H1 (cell line): ENCODE measurements at regions not wholly inside any gene's neighbourhood (a gene's known extent, or its start where the extent isn't known, plus 50 kb on each side); places are given as distances from the start of the nearest gene placed in this dataset.

Experiments
- CTCF ChIA-PET: fragments of 300-600 bp; sonication (Branson Sonifier 250); formaldehyde crosslinking; loops from one replicate; lab custom pipeline; 2021; ENCODE audit not compliant: partially characterized antibody; lab: Charles Lee
- POLR2A ChIA-PET: fragments of 300-600 bp; sonication (Branson Sonifier 250); formaldehyde crosslinking; loops from one replicate; lab custom pipeline; 2021; ENCODE audit warnings: inconsistent platforms; ENCODE audit not compliant: partially characterized antibody; lab: Charles Lee
- DNase-seq, 2 experiments: peaks; one replicate each; pipeline versions ENCODE4 v3.0.0 to v3.0.0-alpha.2; 2010 to 2022; ENCODE audit warnings: low spot score in 2 of 2, low read depth in 1 of 2, mixed read lengths in 1 of 2
- FAIRE-seq: peaks from 2 replicates; lab custom pipeline; 2011; peaks lifted over from hg19 to GRCh38; lab: Jason Lieb, UNC
- H2AFZ ChIP-seq: 2 replicates; pipeline ENCODE4 v1.8.1; 2012; ENCODE audit warnings: low read length, inconsistent platforms
- H2AK5ac ChIP-seq: 2 replicates; pipeline ENCODE4 v1.6.1; 2013; ENCODE audit warnings: low read depth, low read length
- H2BK120ac ChIP-seq: replicated peaks from 2 replicates; pipeline ENCODE3; 2013; ENCODE audit warnings: low read depth, low read length, inconsistent platforms
- H2BK12ac ChIP-seq: 2 replicates; pipeline ENCODE4 v1.6.1; 2013; ENCODE audit warnings: low read depth, low read length
- H2BK15ac ChIP-seq: 2 replicates; pipeline ENCODE4 v1.6.1; 2013; ENCODE audit warnings: low read length
- H2BK20ac ChIP-seq: 2 replicates; pipeline ENCODE4 v1.6.1; 2013; ENCODE audit warnings: low read length
- H2BK5ac ChIP-seq: 2 replicates; pipeline ENCODE4 v1.6.1; 2013; ENCODE audit warnings: low read depth, low read length
- H3K14ac ChIP-seq: 2 replicates; pipeline ENCODE4 v1.6.1; 2013; ENCODE audit warnings: inconsistent platforms; ENCODE audit not compliant: insufficient read length
- H3K18ac ChIP-seq: 2 replicates; pipeline ENCODE4 v1.6.1; 2013; ENCODE audit warnings: low read length; ENCODE audit errors: extremely low read depth
- H3K23ac ChIP-seq: 2 replicates; pipeline ENCODE4 v1.6.1; 2013; ENCODE audit warnings: inconsistent platforms; ENCODE audit not compliant: insufficient read length
- H3K23me2 ChIP-seq: 2 replicates; pipeline ENCODE4 v1.6.1; 2013; ENCODE audit warnings: low read depth, low read length
- H3K27ac ChIP-seq: 2 replicates; pipeline ENCODE4 v1.6.1; 2011; ENCODE audit warnings: low read depth, low read length, inconsistent platforms
- H3K27me3 ChIP-seq, 4 experiments: replicated peaks in 1 of 4; 1 replicate in 1 of 4; 2 replicates in 3 of 4; pipeline versions ENCODE4 v1.6.1 to v1.8.1; 2011 to 2013; ENCODE audit warnings: low read length in 3 of 4, mild to moderate bottlenecking in 3 of 4, inconsistent platforms in 2 of 4, mixed read lengths in 2 of 4, moderate library complexity in 1 of 4; ENCODE audit not compliant: control insufficient read depth in 3 of 4, insufficient read depth in 3 of 4; ENCODE audit errors: extremely low read depth in 1 of 4
- H3K36me3 ChIP-seq, 4 experiments: 2 replicates each; pipeline versions ENCODE4 v1.6.1 to v1.8.1; 2011 to 2013; ENCODE audit warnings: mild to moderate bottlenecking in 4 of 4, low read length in 3 of 4, moderate library complexity in 2 of 4, control low read depth in 1 of 4, inconsistent platforms in 1 of 4; ENCODE audit not compliant: insufficient read depth in 4 of 4, control insufficient read depth in 2 of 4
- H3K4ac ChIP-seq: replicated peaks from 2 replicates; pipeline ENCODE3; 2013; ENCODE audit warnings: low read length, low read depth, mixed read lengths, inconsistent platforms; ENCODE audit not compliant: insufficient read length
- H3K4me1 ChIP-seq, 4 experiments: replicated peaks in 1 of 4; 1 replicate in 1 of 4; 2 replicates in 3 of 4; pipeline versions ENCODE4 v1.6.1 to v1.8.1; 2011 to 2013; ENCODE audit warnings: low read length in 3 of 4, inconsistent platforms in 2 of 4, mixed read lengths in 1 of 4; ENCODE audit not compliant: insufficient read depth in 4 of 4, control insufficient read depth in 3 of 4
- H3K4me2 ChIP-seq, 2 experiments: 2 replicates each; pipeline versions ENCODE4 v1.6.1 to v1.8.1; 2011 to 2013; ENCODE audit warnings: low read depth in 2 of 2, low read length in 2 of 2, control low read depth in 1 of 2, inconsistent platforms in 1 of 2, mild to moderate bottlenecking in 1 of 2; ENCODE audit not compliant: insufficient read depth in 1 of 2
- H3K4me3 ChIP-seq, 4 experiments: fragments of 200-600, 300-600 bp in 1 of 4; sonication (generic), shearing (Covaris generic), sonication (Bioruptor Twin) in 1 of 4; 2 replicates each; pipeline versions ENCODE4 v1.5.1 to v1.8.1; 2011 to 2016; ENCODE audit warnings: low read length in 4 of 4, low read depth in 3 of 4, control low read depth in 2 of 4, inconsistent platforms in 2 of 4, mild to moderate bottlenecking in 2 of 4, mixed read lengths in 1 of 4, moderate library complexity in 1 of 4; ENCODE audit not compliant: insufficient read depth in 2 of 4; ENCODE audit errors: extremely low read depth in 1 of 4
- H3K56ac ChIP-seq: replicated peaks from 2 replicates; pipeline ENCODE3; 2013; ENCODE audit warnings: low read depth, mild to moderate bottlenecking, mixed read lengths, low read length, inconsistent platforms; ENCODE audit not compliant: insufficient read length
- H3K79me1 ChIP-seq: 2 replicates; pipeline ENCODE4 v1.6.1; 2013; ENCODE audit warnings: low read depth, low read length, control low read depth
- H3K79me2 ChIP-seq, 2 experiments: 2 replicates each; pipeline versions ENCODE4 v1.6.1 to v1.8.1; 2012 to 2013; ENCODE audit warnings: low read length in 2 of 2, mild to moderate bottlenecking in 2 of 2, inconsistent platforms in 1 of 2; ENCODE audit not compliant: insufficient read depth in 2 of 2, control insufficient read depth in 1 of 2
- H3K9ac ChIP-seq, 4 experiments: replicated peaks in 1 of 4; 1 replicate in 1 of 4; 2 replicates in 3 of 4; pipeline versions ENCODE4 v1.6.1 to v1.8.1; 2011 to 2013; ENCODE audit warnings: low read depth in 3 of 4, low read length in 3 of 4, control low read depth in 2 of 4, mild to moderate bottlenecking in 2 of 4, moderate library complexity in 2 of 4, inconsistent platforms in 1 of 4; ENCODE audit errors: extremely low read depth in 1 of 4
- H3K9me3 ChIP-seq, 2 experiments: 2 replicates each; pipeline versions ENCODE4 v1.6.1 to v1.8.1; 2012 to 2013; ENCODE audit warnings: mild to moderate bottlenecking in 2 of 2, moderate library complexity in 2 of 2, control low read depth in 1 of 2, inconsistent platforms in 1 of 2, low read depth in 1 of 2, low read length in 1 of 2, mixed read lengths in 1 of 2; ENCODE audit not compliant: insufficient read depth in 2 of 2
- H4K20me1 ChIP-seq, 2 experiments: replicated peaks in 1 of 2; 2 replicates each; pipeline versions ENCODE3 to v1.8.1; 2011 to 2013; ENCODE audit warnings: inconsistent platforms in 2 of 2, low read length in 2 of 2, mild to moderate bottlenecking in 1 of 2; ENCODE audit not compliant: insufficient read depth in 2 of 2, control insufficient read depth in 1 of 2
- H4K5ac ChIP-seq: 2 replicates; pipeline ENCODE4 v1.6.1; 2013; ENCODE audit warnings: low read length, low read depth, mixed read lengths, inconsistent platforms; ENCODE audit not compliant: insufficient read length
- H4K8ac ChIP-seq: 2 replicates; pipeline ENCODE4 v1.8.0; 2013; ENCODE audit warnings: mild to moderate bottlenecking, moderate library complexity, low read length, inconsistent platforms; ENCODE audit not compliant: insufficient read depth; ENCODE audit errors: extremely low read depth
- H4K91ac ChIP-seq: replicated peaks from 2 replicates; pipeline ENCODE3; 2013; ENCODE audit warnings: low read length, mixed read lengths, inconsistent platforms; ENCODE audit not compliant: insufficient read length
- GTF2F1 ChIP-seq: IDR thresholded peaks from 2 replicates; pipeline ENCODE4 v1.6.1; 2012; ENCODE audit warnings: low read depth, low read length, improper control_type of control experiment, borderline replicate concordance
- POLR2A ChIP-seq, 2 experiments: IDR thresholded peaks; 1 replicate in 1 of 2; 2 replicates in 1 of 2; pipeline ENCODE4 v1.6.1; 2011; ENCODE audit warnings: low read depth in 2 of 2, low read length in 2 of 2, mild to moderate bottlenecking in 2 of 2; ENCODE audit errors: control extremely low read depth in 1 of 2
- RBBP5 ChIP-seq: IDR thresholded peaks from 2 replicates; pipeline ENCODE4 v1.7.1; 2012; ENCODE audit warnings: low read depth, mild to moderate bottlenecking, inconsistent platforms, low read length, moderate library complexity, borderline replicate concordance
- RFX5 ChIP-seq: IDR thresholded peaks from 2 replicates; pipeline ENCODE4 v1.6.1; 2011; ENCODE audit warnings: low read depth, low read length, improper control_type of control experiment, borderline replicate concordance
- RNF2 ChIP-seq: fragments of 200-900, 300-1000 bp; sonication (generic); IDR thresholded peaks from 2 replicates; pipeline ENCODE4 v1.7.1; 2016; ENCODE audit warnings: borderline replicate concordance, low read depth, mild to moderate bottlenecking, antibody characterized with exemption, low read length; ENCODE audit not compliant: poor library complexity, severe bottlenecking; ENCODE audit errors: missing control alignments
- RXRA ChIP-seq: IDR thresholded peaks from 2 replicates; pipeline ENCODE4 v1.6.1; 2011; ENCODE audit warnings: low read depth, mild to moderate bottlenecking, low read length, moderate library complexity; ENCODE audit not compliant: insufficient read depth
- SIRT6 ChIP-seq: IDR thresholded peaks from one replicate; pipeline ENCODE4 v1.7.1; 2012; ENCODE audit warnings: low read length, inconsistent platforms
- TAF7 ChIP-seq: optimal IDR thresholded peaks from 2 replicates; pipeline ENCODE3; 2011; ENCODE audit warnings: low read depth, mild to moderate bottlenecking, inconsistent platforms, low read length, moderate library complexity, borderline replicate concordance
- WGBS, 2 experiments: shearing (Covaris generic) in 1 of 2; methylation state at CpG; one replicate each; pipeline versions ENCODE4 v1.1.6 to v1.1.7; 2013 to 2015; ENCODE audit warnings: low lambda C conversion rate in 2 of 2, mixed read lengths in 2 of 2, inconsistent platforms in 1 of 2, low coverage in 1 of 2, missing lambda C conversion rate in 1 of 2; ENCODE audit not compliant: insufficient replicate concordance in 2 of 2, insufficient coverage in 1 of 2, insufficient read length in 1 of 2; ENCODE audit errors: extremely low coverage in 1 of 2, missing lambda C conversion rate in 1 of 2; 5-methylcytosine and 5-hydroxymethylcytosine counted together

- Histone ChIP-seq H3K36me3 (no peaks in the 10 kb centered on the region), H3K79me1 (no peaks in the 10 kb centered on the region), H3K27ac (no peak overlapping the region), H3K4me3 (no peak overlapping the region), H3K9me3 (no peaks in the 10 kb centered on the region), H2AK5ac (no peak overlapping the region), H2BK5ac (no peak overlapping the region), H4K5ac (no peak overlapping the region), H3K4me1 (no peaks in the 10 kb centered on the region), H2AFZ (0 out of 2 replicates have a peak overlapping the region, but pooled peaks have one; percentile 90), H3K14ac (no peak overlapping the region), H2BK20ac (no peak overlapping the region), H4K91ac (no peak overlapping the region), H4K20me1 (no peaks in the 10 kb centered on the region), H3K79me2 (no peaks in the 10 kb centered on the region), H3K4me2 (no peak overlapping the region), H3K18ac (no peak overlapping the region), H3K9ac (no peak overlapping the region), H3K23ac (no peak overlapping the region), H2BK120ac (no peak overlapping the region), H3K27me3 (no peaks in the 10 kb centered on the region), H4K8ac (no peak overlapping the region), H3K4ac (no peak overlapping the region), H3K23me2 (no peaks in the 10 kb centered on the region), H3K56ac (no peak overlapping the region), H2BK12ac (no peak overlapping the region), H2BK15ac (no peak overlapping the region)
- no peak for DNase-seq
- WGBS, 2 experiments = 100% methylated on average over 2 of the region's 2 CpGs; no CpG with 5 or more reads in 1 of the 2 experiments
- ChIA-PET CTCF (no interaction called here), POLR2A (no interaction called here)
- no peak for FAIRE-seq
- no peak for TF ChIP-seq POLR2A (IDR thresholded peaks at IDR 0.05; ENCODE audit: control extremely low read depth in 1 of 2, low read depth in 2 of 2, low read length in 2 of 2)
- no peak for TF ChIP-seq TAF7
- TF ChIP-seq GTF2F1 = no peak
- TF ChIP-seq SIRT6 = no peak
- no peak for TF ChIP-seq RBBP5
- no peak for TF ChIP-seq RNF2
- TF ChIP-seq RFX5 = no peak
- TF ChIP-seq RXRA = no peak
Observed at GRCh38 chr14:49050822-49051221, 535.4 kb downstream of the RPS29 start.
